ENCODE measurements at regions not wholly inside any gene's neighbourhood (a gene's known extent, or its start where the extent isn't known, plus 50 kb on each side); places are given as distances from the start of the nearest gene placed in this dataset.

- TF ChIP-seq KDM1A (IDR thresholded peaks at IDR 0.05; ENCODE audit: borderline replicate concordance, low read length) = no peak
- TF ChIP-seq SIN3A (conservative IDR thresholded peaks at IDR 0.05 in 1 of 2, IDR thresholded peaks at IDR 0.05 in 1 of 2; ENCODE audit: low read depth in 1 of 2, low read length in 2 of 2) = no peak
- no peak for TF ChIP-seq CTCF (IDR thresholded peaks at IDR 0.05; ENCODE audit: control extremely low read depth in 1 of 3, insufficient read depth in 1 of 3, low read depth in 1 of 3, low read length in 3 of 3)
- no peak for TF ChIP-seq POLR2A (IDR thresholded peaks at IDR 0.05; ENCODE audit: control extremely low read depth in 1 of 2, low read depth in 2 of 2, low read length in 2 of 2)
- no peak for TF ChIP-seq TEAD4 (IDR thresholded peaks at IDR 0.05; ENCODE audit: low read depth, low read length)
- no peak for TF ChIP-seq ZNF274 (IDR thresholded peaks at IDR 0.05; ENCODE audit: borderline replicate concordance, extremely low read depth, low read length)
- TF ChIP-seq SP2 (IDR thresholded peaks at IDR 0.05; ENCODE audit: low read length) = no peak
- no peak for TF ChIP-seq GTF2F1 (IDR thresholded peaks at IDR 0.05; ENCODE audit: borderline replicate concordance, low read depth, low read length)
- TF ChIP-seq CREB1 (IDR thresholded peaks at IDR 0.05) = no peak
- no peak for TF ChIP-seq YY1 (IDR thresholded peaks at IDR 0.05; ENCODE audit: low read depth, low read length)
- TF ChIP-seq BACH1 (IDR thresholded peaks at IDR 0.05; ENCODE audit: low read length) = no peak
- TF ChIP-seq SRF (IDR thresholded peaks at IDR 0.05; ENCODE audit: low read depth, low read length) = no peak
- TF ChIP-seq FOSL1 (IDR thresholded peaks at IDR 0.05; ENCODE audit: insufficient read depth, low read depth, low read length) = no peak
Measured at GRCh38 chr11:122391049-122391448, 264.5 kb upstream of the UBASH3B start.

Data from H1 (cell line).